Thoracic aorta (tissue), 2 donors: ENCODE measurements at regions not wholly inside any gene's neighbourhood (a gene's known extent, or its start where the extent isn't known, plus 50 kb on each side); places are given as distances from the start of the nearest gene placed in this dataset.

ENCODE experiments used
- ATAC-seq: fragments of 150-250 bp; one replicate; pipeline ENCODE4 v1.8.0; 2017; ENCODE audit warnings: low read depth; ENCODE audit not compliant: insufficient number of reproducible peaks, low FRiP score
- DNase-seq: peaks from one replicate; pipeline ENCODE4 v3.0.0-alpha.2; 2020; ENCODE audit warnings: low spot score
- H3K27ac ChIP-seq, 2 donors: fragments of 200-600 bp; sonication (generic); 1 replicate in 1 of 2; 2 replicates in 1 of 2; pipeline ENCODE4 v1.5.1; 2016; ENCODE audit warnings: mild to moderate bottlenecking in 2 of 2, moderate library complexity in 2 of 2
- H3K27me3 ChIP-seq: fragments of 200-600 bp; sonication (generic); replicated peaks from 2 replicates; pipeline ENCODE4 v1.6.0; 2016; ENCODE audit warnings: mild to moderate bottlenecking; ENCODE audit not compliant: insufficient read depth
- H3K36me3 ChIP-seq: fragments of 200-600 bp; sonication (generic); one replicate; pipeline ENCODE4 v1.5.1; 2016
- H3K4me1 ChIP-seq, 2 donors: fragments of 200-600 bp; sonication (generic); 1 replicate in 1 of 2; 2 replicates in 1 of 2; pipeline versions ENCODE4 v1.5.1 to v1.6.0; 2016; ENCODE audit warnings: low read depth in 2 of 2, mild to moderate bottlenecking in 1 of 2; ENCODE audit not compliant: control insufficient read depth in 1 of 2
- H3K4me3 ChIP-seq: fragments of 200-600 bp; sonication (generic); 2 replicates; pipeline ENCODE4 v1.5.1; 2016; ENCODE audit warnings: mild to moderate bottlenecking
- H3K9me3 ChIP-seq: fragments of 200-600 bp; sonication (generic); 2 replicates; pipeline ENCODE4 v1.5.1; 2016
- TF ChIP-seq, protein P1 (sequence below): fragments of 200-600 bp; sonication (generic); IDR thresholded peaks from one replicate; pipeline ENCODE4 v1.5.1; 2019; ENCODE audit warnings: antibody characterized with exemption

DNA sequence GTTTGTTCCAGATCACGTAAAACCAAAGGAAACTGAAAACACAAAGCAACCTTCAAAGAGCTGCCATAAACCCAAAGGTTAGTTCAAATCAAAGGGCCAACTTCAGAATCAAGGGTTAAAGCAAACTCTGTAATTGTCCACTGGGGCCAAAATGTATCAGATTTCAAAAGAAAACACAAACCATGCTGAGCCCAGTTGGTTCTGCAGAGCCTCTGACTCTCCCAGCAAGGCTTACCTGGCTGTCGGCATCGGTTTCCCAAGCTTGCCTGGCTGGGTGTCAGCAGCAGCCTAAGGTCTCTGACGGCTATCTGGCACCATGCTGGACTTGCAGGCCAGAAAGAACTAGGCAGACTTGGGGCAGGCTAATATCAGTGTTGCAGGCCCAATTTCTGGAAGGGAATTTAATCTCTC lies 125.3 kb downstream of the DAD1 start:
- no peak for ATAC-seq
- Histone ChIP-seq H3K4me1 (no peaks in the 10 kb centered on the region), H3K9me3 (no peaks in the 10 kb centered on the region), H3K4me3 (no peak overlapping the region), H3K27me3 (no peaks in the 10 kb centered on the region), H3K27ac (no peak overlapping the region), H3K36me3 (no peaks in the 10 kb centered on the region)
- TF ChIP-seq, protein P1, sequence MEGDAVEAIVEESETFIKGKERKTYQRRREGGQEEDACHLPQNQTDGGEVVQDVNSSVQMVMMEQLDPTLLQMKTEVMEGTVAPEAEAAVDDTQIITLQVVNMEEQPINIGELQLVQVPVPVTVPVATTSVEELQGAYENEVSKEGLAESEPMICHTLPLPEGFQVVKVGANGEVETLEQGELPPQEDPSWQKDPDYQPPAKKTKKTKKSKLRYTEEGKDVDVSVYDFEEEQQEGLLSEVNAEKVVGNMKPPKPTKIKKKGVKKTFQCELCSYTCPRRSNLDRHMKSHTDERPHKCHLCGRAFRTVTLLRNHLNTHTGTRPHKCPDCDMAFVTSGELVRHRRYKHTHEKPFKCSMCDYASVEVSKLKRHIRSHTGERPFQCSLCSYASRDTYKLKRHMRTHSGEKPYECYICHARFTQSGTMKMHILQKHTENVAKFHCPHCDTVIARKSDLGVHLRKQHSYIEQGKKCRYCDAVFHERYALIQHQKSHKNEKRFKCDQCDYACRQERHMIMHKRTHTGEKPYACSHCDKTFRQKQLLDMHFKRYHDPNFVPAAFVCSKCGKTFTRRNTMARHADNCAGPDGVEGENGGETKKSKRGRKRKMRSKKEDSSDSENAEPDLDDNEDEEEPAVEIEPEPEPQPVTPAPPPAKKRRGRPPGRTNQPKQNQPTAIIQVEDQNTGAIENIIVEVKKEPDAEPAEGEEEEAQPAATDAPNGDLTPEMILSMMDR, result no peak
- DNase-seq, result no peak

DNA sequence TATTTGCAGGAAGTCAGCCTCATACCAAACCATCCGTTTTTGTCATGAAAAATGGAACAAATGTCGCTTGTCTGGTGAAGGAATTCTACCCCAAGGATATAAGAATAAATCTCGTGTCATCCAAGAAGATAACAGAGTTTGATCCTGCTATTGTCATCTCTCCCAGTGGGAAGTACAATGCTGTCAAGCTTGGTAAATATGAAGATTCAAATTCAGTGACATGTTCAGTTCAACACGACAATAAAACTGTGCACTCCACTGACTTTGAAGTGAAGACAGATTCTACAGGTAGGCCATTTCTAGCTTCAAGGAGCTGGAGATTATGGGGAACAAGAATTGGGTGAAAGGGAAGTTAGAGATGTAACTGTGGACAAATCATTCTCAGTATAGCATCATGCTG lies 126.1 kb downstream of the DAD1 start:
- DNase-seq (no peak), ATAC-seq (no peak)
- Histone ChIP-seq H3K27ac (no peak overlapping the region), H3K4me3 (no peak overlapping the region), H3K27me3 (no peaks in the 10 kb centered on the region), H3K4me1 (no peaks in the 10 kb centered on the region), H3K9me3 (no peaks in the 10 kb centered on the region), H3K36me3 (no peaks in the 10 kb centered on the region)
- TF ChIP-seq, protein P1, result no peak

DNA sequence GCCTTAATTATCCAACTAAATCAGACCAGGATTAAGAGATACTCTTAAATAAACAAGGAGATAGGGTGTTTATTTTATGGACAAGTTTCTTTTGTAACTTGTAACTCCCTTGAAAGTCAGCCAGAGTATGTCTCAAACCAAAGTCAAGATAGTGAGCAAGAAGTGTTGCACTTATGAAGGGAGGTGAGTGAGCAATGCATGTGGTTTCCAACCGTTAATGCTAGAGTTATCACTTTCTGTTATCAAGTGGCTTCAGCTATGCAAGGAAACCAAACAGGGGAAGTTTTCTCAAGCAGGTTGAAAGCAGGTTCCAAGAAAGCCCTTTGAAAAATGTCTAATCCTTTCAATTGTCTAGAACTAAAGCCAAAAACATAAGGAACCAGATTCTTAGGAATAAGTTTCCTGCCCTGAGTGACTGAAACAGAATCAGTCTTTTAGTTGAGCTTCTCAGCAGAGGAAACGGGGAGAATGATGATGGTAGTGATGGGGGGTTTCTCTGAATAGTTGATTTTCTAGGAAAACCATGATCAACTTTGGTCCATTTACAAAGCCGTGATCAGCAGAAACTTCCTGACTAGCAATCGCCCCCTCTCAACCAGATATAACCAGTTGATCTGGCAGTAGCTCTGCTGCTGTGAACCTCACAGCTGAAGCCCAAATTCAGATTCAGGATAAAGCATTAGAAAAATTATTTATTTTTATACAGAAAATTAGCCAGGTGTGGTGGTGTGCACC lies 128.4 kb downstream of the DAD1 start:
- no peaks in the 10 kb centered on the region for H3K4me1 ChIP-seq
- H3K27ac ChIP-seq, result no peak overlapping the region
- TF ChIP-seq, protein P1, result no peak
- no peaks in the 10 kb centered on the region for H3K9me3 ChIP-seq
- no peaks in the 10 kb centered on the region for H3K36me3 ChIP-seq
- no peak overlapping the region for H3K4me3 ChIP-seq
- ATAC-seq, result no peak
- DNase-seq, result no peak
- H3K27me3 ChIP-seq, result no peaks in the 10 kb centered on the region

DNA sequence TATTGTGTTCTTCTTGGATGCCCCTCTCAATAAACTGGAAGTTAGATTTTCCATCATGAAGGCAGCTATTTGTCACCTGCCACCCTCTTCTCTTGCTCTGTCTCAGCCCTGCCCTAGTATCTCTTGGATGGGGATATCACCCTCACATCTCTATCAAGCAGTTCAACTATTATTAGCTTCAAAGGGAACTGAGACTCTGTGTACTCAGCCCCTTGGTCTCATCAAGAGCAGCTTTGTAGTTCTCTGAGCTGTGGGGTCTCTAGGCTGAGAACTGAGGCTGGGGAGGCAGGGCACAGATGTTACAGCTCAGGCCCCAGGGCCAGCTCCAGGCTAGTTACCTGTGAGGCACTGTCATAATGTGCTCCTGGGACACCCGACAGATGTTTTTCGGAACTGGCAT lies 130.3 kb downstream of the DAD1 start:
- no peaks in the 10 kb centered on the region for H3K27me3 ChIP-seq
- H3K4me3 ChIP-seq, result no peak overlapping the region
- no peak for ATAC-seq
- H3K36me3 ChIP-seq, result no peaks in the 10 kb centered on the region
- H3K9me3 ChIP-seq, result no peaks in the 10 kb centered on the region
- H3K27ac ChIP-seq, result no peak overlapping the region
- H3K4me1 ChIP-seq, result no peaks in the 10 kb centered on the region
- DNase-seq, result no peak
- TF ChIP-seq, protein P1, result no peak

DNA sequence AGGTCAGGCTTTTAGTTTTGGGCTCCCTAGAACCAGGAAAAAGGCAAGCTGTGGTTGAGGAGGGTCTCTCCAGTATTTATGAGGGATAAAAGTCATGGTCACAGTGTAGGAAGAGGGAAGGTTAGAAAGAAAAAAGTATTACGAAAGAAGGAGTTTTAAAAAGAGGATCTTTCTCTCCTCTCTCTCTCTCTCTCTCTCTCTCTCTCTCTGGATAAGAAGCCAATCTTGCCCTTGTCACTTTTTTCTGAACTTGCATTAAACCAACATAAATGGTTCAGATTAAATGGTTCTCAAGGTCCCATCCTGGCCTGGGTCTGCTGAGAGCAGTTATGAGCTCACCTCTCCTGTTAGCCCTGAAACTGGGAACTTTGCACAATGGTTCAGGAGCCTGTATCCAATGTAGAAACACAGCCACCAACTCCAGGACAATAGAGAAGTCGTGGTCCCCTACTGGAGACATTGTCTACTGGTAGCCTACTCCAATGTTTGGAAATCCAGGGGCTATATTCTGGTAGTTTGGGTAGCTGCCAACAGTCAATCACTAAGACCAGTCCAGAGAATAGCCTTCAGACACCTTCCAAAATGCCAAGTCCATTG lies 131.9 kb downstream of the DAD1 start:
- no peak for DNase-seq
- Histone ChIP-seq H3K4me3 (no peak overlapping the region), H3K4me1 (no peaks in the 10 kb centered on the region), H3K27ac (no peak overlapping the region), H3K36me3 (no peaks in the 10 kb centered on the region), H3K9me3 (no peaks in the 10 kb centered on the region), H3K27me3 (no peaks in the 10 kb centered on the region)
- TF ChIP-seq, protein P1, result no peak
- no peak for ATAC-seq
